GM19468 (cell line): ENCODE measurements at regions not wholly inside any gene's neighbourhood (a gene's known extent, or its start where the extent isn't known, plus 50 kb on each side); places are given as distances from the start of the nearest gene placed in this dataset.
"Not testable (repeated sequence)": the region's sequence is repeated elsewhere in the genome, so short reads cannot be mapped to it uniquely, and the experiment has no call there.

Experiments used
- ATAC-seq: cut with Tn5 transposase; IDR thresholded peaks from one replicate; pipeline ENCODE4 v1.9.1; 2021; ENCODE audit warnings: mild to moderate bottlenecking, moderate library complexity, moderate number of reproducible peaks; ENCODE audit not compliant: unreplicated experiment; ENCODE audit errors: extremely low read depth

DNA sequence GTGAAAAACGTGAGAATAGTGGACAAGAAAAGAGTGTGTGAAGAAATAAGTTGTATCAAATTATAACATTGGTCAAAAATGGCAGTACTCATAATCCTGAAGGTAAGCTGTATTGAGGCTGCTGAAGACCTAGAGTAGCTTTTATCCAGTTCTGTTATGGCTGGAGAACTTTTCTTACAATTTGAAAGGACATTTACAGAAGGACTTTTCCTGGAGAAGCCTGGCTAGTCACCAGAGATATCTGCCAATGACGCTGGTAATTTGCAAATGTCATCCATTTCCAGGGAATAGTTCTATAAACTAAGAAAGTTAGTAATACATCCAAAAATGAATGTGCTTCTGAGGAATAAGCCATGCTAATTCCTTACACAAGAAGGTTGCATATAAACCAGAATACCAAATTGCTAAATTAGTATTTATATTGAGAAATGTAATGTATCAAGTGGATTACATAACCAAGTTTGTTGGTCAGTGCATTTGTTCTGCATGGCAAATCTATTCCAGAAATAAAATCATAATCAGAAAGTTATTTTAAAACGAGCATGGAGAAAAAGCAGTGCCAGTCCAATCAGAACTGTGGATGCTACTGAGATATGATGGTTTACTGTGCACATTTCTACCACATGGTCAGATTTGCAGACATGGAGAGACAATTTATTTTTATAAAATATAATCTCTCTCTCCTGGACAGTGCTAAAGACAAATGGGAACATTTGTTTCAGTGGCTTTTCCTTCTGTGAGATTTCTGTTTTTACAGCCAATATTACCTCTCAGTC lies 743.7 kb upstream of the HS3ST1 start:
- no peak for ATAC-seq

DNA sequence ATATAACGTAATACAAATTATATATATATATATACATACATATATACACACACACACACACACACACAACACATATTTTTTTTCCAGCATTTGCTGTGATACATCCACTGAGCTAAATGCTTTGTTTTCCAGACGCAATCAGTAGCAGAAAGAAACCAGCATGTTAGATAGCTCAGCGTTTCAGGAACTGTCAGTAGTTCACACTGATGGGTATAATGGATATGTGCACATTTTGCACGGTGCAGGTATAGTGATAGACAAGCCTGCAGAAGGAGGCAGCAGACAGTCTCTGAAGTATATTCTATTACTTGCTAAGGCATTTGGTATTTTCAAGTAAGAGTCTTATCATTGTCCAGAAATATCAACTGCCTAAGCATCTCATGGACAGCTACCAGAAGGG lies 741.6 kb upstream of the HS3ST1 start:
- ATAC-seq = no peak

DNA sequence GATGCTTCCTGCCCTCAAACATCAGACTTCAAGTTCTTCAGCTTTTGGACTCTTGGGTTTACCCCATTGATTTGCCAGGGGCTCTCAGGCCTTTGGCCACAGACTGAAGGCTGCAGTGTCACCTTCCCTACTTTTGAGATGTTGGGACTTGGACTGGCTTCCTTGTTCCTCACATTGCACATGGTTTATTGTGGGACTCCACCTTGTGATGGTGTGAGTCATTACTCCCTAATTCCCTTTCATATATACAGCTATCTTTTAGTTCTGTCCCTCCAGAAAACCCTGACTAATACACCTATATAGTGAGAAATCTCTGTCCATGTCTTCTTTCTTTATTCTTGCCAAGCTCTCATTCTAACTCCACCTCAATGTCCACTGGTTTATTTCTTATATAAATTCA lies 736.9 kb upstream of the HS3ST1 start:
- no peak for ATAC-seq

DNA sequence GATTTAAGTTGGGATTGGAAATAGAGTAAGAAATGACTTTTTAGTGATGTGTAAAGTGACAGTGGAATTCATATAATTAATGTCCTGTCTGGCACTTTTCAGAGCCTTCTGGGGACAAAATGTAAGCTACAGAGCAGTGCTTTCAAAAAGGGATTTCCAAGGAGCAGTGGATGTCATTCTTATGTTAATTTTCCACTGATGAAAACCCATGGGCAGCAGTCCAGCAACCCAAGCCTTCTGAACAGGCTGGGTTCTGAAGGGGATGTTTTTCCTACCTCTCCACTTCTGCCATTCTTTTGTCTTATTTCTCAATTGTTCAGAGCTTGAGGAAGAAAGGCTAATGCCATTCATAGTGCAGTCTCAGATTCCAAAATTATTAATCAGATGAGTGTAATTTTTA lies 717.6 kb upstream of the HS3ST1 start:
- no peak for ATAC-seq

DNA sequence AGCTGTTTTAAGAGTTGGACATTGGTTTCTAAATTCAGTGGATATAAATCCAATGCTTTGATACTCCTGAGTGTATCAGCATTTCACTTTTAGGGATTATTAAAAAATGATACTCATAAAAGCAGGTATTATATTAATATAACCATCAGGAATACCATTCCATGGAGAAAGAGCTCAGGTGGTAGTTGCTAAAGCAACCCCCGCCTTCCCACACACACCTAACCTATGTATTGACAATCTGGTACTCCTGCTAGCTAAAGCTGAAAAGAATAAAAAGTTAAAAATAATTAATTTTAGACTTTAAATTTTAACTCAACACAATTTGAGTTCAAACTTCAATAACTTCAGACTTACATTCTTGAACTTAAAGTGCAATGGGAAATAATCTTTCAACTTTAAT lies 717.1 kb upstream of the HS3ST1 start:
- no peak for ATAC-seq

DNA sequence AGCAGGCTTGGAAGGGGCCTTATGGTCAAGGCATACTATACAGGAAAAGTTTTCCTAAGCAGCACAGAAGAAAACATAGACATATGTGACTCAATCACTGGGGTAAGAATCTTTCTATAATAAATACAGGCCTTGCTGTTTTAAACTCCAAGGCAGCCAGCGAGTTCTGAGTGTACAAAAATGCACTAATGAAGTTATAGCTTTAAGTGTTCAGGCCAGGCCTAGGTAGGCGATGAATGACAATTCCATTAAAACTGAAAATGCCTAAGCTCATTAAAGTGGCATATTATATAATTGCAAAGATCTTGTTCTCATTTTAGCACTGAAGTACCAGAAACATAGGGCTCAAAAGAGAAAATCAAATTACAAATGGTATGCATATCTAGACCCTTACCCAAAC lies 716.4 kb upstream of the HS3ST1 start:
- ATAC-seq = no peak

DNA sequence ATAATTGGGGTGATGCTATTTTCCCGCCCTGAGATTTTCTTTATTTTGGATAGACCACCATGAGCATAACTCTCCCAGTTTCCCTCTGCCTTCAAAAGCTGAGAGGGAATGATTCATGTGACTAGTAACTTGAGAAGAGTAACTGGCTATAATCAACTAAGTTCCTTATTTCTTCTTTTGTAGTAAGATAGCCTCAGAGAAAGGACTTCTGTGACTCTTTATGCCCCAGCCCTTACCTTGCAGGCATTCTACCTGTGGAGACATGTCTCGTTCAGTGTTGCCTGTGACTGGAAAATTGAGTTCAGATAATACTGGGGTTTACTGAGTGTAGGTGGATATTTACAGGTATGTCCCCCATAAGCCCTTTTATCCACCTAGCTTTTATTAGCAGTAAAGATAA lies 715.4 kb upstream of the HS3ST1 start:
- ATAC-seq = no peak

DNA sequence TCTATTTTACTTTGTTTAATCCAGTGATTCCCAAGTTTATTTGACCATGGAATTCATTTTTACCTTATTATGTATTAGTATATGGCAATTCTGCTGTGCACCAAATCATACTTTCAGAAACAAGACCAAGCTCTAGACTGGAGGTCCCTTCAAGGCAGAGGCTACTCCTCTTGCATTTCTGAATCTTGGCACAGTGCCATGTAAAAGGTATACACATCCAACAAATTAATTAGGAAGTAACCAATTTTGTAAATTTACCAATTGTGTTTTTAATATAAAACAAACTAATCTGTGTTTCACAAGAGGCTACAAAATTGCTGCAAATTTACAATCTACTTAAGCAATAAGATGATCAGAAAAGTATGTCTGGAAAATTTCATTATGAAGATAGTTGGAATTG lies 712.2 kb upstream of the HS3ST1 start:
- no peak for ATAC-seq

DNA sequence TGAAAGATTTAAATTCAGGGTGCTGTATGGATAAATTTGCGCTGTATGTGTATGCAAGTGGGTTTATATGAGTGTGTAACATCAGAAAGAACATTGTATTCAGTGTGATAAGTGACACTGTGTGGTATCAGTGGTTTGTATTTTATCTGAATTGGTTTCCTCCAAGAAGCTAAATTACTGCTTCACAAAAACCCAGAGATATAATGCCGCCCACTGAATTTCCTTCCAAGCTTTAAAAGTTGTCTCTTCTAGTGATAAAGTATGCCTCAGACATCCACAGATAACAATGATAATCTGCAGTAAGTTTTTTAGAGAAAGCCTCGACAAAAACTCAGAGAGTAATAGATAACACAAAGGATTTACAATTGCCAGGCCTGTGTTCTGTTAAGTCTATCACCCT lies 710.6 kb upstream of the HS3ST1 start:
- ATAC-seq = no peak

DNA sequence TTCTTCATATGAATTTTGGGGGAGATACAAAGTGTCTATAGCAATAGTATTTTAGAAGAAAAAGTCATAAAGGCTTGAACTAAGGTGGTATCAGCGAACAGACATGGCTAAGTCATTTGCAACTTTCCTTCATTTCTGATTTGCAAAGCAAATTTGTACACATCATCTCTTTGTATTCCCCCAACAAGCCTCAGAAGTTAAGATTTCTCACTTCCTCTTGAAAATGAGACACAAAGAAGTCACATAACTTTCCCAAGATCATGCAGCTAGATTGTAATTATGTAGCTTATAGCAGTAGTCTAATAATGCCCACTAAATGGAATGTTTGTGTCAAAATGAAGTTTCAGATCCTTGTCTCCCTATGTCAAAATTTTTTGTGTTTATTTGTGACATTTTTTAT lies 709.8 kb upstream of the HS3ST1 start:
- ATAC-seq = no peak

DNA sequence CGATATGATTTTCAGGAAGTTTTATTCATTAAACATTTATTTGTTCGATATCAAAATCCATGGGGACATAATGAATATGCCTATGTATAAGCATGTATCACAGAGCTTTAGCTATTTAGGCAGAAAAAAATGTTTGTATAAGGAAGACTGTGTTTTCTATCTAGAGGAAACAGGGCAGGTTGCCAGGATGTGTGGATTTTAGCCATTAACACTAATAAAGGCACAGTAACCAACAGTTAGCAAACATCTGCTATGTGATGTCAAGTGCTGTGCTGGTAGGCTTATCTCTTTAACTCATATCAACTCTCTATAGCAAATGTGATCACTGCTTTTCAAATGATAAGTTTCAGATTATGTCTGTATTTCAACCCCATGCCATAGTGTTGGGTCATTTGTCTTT lies 708.9 kb upstream of the HS3ST1 start:
- ATAC-seq = no peak

DNA sequence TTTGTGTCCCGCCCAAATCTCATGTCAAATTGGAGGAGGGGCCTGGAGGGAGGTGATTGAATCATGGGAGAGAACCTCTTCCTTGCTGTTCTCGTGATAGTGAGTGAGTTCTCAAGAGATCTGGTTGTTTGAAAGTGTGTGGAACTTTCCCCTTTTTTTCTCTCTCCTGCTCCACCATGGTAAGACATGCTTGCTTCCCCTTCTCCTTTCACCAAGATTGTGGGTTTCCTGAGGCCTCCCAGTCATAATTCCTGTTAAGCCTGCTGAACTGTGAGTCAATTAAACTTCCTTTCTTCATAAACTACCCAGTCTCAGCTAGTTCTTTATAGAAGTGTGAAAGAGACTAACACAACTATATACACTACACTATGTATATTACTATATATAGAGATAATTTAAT lies 697.8 kb upstream of the HS3ST1 start:
- no peak for ATAC-seq

DNA sequence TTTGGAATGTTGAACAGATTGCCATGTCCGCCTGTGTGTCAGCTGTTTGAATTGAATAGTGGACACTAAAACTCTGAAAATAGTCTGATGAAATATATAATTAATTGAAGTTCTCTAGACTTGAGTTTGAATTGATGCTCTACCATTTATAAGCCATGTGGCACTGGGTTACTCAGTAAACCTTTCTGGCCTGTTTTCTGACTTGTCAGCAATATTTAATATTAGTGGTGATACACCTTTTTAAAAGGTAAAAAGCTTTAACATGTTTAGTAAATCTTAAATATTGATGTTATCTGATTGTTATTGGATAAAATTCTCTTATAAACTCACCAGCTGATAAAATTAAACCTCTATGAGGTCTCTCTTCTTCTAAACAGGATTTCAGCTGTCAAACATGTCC lies 695.4 kb upstream of the HS3ST1 start:
- ATAC-seq = no peak

DNA sequence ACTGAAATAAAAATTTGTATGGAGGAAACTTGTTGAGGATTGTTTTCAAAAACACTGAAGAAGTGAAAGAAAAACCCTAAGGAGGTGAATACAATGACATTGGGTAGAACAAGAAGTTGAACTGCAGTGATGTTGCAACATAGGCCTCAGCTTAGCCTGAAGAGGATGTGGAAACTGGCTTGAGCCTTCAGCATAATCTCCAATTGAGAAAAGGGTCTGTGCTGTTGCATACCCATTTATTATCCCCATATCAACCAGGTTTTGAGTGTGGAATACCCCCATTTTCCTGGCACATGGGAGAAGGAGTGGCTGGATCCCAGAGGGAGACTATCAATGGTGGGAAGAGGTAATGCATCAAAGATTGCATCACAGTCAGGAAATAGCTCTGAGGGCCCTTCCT lies 695.0 kb upstream of the HS3ST1 start:
- ATAC-seq = no peak

DNA sequence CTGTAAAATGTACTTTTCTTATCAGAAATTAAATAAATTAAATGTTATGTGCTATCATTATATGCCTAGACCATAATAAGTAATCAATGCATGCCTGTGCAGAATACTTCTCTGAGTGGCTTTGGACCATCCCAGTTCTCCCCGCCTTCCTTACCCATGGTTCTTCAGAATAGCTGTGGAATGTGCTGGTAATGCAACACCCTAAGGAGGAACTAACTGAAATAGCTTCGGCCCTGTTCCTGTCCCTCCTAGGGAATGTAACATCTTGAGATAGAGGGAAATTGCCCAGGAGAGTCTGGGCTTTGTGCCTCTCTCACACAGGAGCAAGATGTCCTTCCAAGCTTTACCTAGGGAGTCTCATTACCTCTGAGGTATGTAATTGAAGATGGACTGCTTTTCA lies 693.6 kb upstream of the HS3ST1 start:
- no peak for ATAC-seq

DNA sequence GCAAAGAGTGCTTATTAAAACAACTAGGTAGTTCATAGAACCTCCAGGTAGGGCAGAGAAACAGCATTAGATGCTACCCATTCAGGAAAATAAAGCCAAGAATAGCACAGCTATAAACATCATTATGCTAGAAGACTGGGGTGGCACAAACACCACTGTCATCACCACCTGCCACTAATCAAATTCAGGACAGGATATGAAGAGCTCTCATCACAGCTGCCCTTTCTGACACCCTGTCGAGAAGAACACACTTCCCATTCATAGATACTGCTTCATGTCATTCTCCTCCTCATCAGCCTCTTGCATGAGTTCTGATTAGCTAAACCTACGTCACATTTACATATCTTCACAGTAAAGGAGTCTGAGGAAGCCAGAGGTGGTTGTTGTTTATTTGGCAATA lies 692.3 kb upstream of the HS3ST1 start:
- ATAC-seq = no peak

DNA sequence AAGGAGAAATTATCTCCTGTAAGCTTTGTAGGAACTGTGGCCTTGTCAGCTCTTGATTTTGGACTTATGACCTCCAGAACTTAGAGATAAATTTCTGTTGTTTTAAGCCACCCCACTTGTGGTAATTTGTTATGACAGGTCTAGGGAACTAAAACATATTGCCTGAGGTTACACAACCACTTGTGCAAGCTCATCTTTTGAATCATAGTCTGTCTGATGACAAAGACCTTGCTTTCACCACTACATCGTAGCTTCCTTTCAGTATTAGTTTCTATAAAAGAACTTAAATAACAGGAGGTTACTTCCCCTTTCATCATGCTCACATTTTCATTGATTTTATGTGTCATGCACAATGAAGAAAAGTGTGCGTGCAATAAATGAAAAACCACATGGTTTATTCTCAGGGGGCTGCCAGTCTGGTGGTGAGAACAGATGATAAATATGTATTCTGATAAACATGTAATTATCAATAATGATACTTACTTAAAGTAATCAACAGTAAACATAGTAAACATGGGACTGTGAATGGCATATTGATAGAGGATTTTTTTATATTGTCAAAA lies 690.0 kb upstream of the HS3ST1 start:
- peak; percentile 23 for ATAC-seq

DNA sequence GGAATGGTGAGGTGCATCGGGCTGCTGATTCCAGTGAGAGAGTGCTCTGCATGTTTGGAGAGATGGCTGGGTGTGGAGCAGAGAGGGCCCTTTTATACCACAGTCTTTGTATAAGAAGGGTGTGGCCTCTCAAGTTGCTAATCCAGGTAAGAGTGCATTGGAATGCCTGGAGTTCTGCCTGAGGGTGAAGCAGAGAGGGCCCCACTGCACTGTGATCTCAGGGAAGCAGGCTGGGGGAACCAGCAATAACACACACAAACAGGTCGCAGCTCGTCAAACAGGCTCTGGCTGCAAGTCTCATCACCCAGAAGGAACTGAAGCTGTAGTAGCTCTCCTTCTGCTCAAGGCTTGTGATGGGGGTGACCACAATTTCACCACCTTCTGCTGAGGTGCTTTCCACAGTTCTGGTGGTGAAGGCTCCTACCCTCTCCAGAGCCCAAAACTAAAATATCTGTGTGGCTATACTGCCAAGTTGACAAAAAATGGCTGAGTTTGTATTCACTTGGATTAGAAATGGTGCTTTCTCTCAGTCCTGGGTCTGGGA lies 687.4 kb upstream of the HS3ST1 start:
- ATAC-seq = no peak

DNA sequence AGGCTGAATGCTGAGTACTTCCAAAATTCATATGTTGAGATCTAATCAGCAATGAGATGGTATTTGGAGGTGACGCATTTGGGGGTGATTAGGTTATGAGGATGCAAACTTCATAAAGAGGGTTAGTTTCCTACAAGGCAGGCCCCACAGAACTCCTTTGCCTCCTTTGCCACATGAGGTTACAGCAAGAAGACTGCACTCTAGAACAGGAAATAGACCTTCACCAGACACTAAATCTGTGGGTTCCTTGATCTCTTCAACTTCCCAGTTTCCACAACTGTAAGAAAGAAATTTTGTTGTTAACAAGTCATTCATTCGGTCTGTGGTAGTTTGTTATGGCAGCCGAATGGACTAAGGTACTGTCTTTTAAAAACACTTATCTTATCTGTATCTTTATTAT lies 681.9 kb upstream of the HS3ST1 start:
- no peak for ATAC-seq

DNA sequence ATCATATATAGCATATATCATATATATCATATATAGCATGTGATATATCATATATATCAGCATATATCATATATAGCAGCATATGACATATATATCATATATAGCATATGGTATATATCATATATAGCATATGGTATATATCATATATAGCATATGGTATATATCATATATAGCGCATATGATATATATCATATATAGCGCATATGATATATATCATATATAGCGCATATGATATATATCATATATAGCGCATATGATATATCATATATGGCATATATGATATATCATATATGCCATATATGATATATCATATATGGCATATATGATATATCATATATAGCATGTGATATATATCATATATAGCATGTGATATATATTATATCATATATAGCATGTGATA lies 680.4 kb upstream of the HS3ST1 start:
- ATAC-seq = not testable (repeated sequence)

DNA sequence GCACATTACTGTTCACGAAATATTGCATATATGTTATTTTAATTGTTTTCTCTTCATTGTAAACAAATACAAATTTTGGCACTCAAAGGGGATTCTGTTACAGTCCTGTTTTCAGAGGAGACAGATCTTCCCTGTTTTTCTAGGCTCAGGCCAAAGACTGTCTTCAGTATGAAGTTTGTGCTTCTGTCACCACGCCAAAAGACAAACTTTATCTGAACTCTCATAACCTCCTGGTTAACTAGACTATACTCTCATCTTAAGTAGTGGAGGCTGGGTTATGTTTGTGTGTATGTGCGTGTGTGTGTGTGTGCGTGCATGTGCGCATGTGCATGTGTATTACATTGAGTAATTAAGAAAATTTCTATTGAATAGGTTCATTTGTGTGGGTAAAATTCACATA lies 676.8 kb upstream of the HS3ST1 start:
- no peak for ATAC-seq

DNA sequence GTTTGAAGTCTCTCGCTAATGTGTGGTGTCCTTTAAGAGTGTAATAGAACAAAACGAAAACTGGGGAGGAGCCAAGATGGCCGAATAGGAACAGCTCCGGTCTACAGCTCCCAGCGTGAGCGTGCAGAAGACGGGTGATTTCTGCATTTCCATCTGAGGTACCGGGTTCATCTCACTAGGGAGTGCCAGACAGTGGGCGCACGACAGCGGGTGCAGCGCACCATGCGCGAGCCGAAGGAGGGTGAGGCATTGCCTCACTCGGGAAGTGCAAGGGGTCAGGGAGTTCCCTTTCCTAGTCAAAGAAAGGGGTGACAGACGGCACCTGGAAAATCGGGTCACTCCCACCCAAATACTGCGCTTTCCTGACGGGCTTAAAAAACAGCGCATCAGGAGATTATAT lies 661.2 kb upstream of the HS3ST1 start:
- not testable (repeated sequence) for ATAC-seq
